Left ventricle myocardium inferior (tissue), 1 donor: ENCODE measurements at regions not wholly inside any gene's neighbourhood (a gene's known extent, or its start where the extent isn't known, plus 50 kb on each side); places are given as distances from the start of the nearest gene placed in this dataset.

Experiments
- DNase-seq: peaks from one replicate; pipeline ENCODE4 v3.0.0-alpha.2; 2020
- H3K27ac ChIP-seq: fragments of 200-600 bp; replicated peaks from 2 replicates; pipeline ENCODE4 v1.8.0; 2021
- H3K27me3 ChIP-seq: fragments of 200-600 bp; 2 replicates; pipeline ENCODE4 v1.8.0; 2021; ENCODE audit warnings: low read depth
- H3K36me3 ChIP-seq: fragments of 200-600 bp; 2 replicates; pipeline ENCODE4 v1.8.0; 2021
- H3K4me1 ChIP-seq: fragments of 200-600 bp; 2 replicates; pipeline ENCODE4 v1.8.0; 2021
- H3K4me3 ChIP-seq: fragments of 200-600 bp; 2 replicates; pipeline ENCODE4 v1.8.0; 2021; ENCODE audit warnings: mild to moderate bottlenecking, moderate library complexity
- H3K9me3 ChIP-seq: fragments of 200-600 bp; replicated peaks from 2 replicates; pipeline ENCODE4 v1.8.0; 2021
- CTCF ChIP-seq: fragments of 200-600 bp; IDR thresholded peaks from 2 replicates; pipeline ENCODE4 v1.8.0; 2021; ENCODE audit warnings: antibody characterized with exemption, mild to moderate bottlenecking, borderline replicate concordance
- intact Hi-C: fragments of 100-400 bp; cut with micrococcal nuclease; formaldehyde crosslinking; loops from one replicate; pipeline ENCODE4 v1.11.0; 2022
- donor health status: DM: no; HTN: yes; CAD: no; lungs with severe emphysema.

DNA sequence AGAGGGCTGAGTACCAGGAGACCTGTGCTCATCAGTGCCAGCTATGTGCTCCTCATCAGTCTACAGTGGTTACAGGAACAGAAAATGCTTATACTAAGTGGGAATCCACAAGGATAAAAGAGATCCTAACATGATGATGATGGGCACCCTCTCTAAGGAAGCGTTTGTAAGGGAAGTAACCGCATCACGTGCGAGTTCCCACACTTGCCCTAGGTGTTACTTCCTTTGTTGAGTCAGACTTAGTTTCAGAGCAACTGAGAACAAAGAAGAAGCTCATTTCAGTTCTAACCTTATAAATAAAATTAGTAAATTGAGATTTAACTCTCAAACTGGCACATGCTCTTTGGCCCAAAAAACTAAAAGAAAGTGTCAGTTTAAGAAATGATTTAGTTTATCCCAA lies 956.4 kb upstream of the TMEM132C start:
- no peak for TF ChIP-seq CTCF
- Histone ChIP-seq H3K36me3 (no peaks in the 10 kb centered on the region), H3K9me3 (no peaks in the 10 kb centered on the region), H3K4me3 (no peak overlapping the region), H3K27ac (no peak overlapping the region), H3K4me1 (no peaks in the 10 kb centered on the region), H3K27me3 (peaks cover 51% of the 10 kb centered on the region)
- no peak for DNase-seq
- intact Hi-C loops, result no loop called here

- Histone ChIP-seq H3K4me3 (no peak overlapping the region), H3K27me3 (peaks cover 41% of the 10 kb centered on the region), H3K36me3 (no peaks in the 10 kb centered on the region), H3K4me1 (no peaks in the 10 kb centered on the region), H3K27ac (no peak overlapping the region), H3K9me3 (no peaks in the 10 kb centered on the region)
- intact Hi-C loops, result no loop called here
- no peak for DNase-seq
- TF ChIP-seq CTCF, result no peak
Measured at GRCh38 chr12:127311720-127312364, 955.1 kb upstream of the TMEM132C start.

DNA sequence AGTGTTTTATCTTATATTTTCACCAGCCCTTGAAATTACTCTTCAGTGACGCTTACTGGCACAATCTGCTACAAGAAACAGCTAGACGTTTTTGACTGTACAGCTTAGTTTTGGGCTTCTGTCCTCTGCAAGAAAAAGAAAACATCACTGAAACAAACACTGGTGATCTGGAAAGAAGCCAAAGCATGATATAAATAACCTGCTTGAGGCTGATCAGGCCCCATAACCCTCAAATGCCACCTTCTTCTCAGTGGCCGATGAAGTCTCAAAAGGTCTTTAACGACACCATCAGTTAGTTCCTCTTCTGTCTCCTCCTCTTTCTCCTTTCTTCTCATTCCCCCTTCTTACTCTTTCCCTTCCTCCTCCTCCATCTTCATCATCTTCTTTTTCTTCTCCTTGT lies 942.3 kb upstream of the TMEM132C start:
- H3K9me3 ChIP-seq, result no peaks in the 10 kb centered on the region
- H3K27ac ChIP-seq, result no peak overlapping the region
- no peaks in the 10 kb centered on the region for H3K4me1 ChIP-seq
- H3K4me3 ChIP-seq, result no peak overlapping the region
- H3K36me3 ChIP-seq, result no peaks in the 10 kb centered on the region
- H3K27me3 ChIP-seq, result peaks cover 5% of the 10 kb centered on the region
- intact Hi-C loops, result no loop called here
- no peak for DNase-seq
- no peak for TF ChIP-seq CTCF

DNA sequence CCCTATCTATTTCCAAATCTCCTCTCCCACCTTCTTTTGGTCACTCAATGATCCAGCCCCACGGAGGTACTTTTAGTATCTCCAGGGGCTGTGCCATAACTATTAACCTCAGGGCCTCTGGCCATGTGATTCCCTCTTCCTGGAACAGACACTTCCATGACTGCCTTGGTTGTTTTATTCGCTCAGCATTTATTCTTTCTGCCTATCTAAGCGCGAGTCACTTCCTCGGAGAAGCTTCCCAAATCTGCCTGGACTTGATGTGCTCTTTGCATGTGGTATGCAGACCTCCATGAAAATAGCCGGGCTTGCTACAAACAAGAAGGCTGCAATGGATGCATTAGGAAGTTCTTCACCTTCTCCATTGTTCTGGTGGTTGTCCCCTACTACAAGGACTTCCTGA lies 939.0 kb upstream of the TMEM132C start:
- Histone ChIP-seq H3K4me3 (no peak overlapping the region), H3K9me3 (no peaks in the 10 kb centered on the region), H3K27ac (no peak overlapping the region), H3K27me3 (peaks cover 10% of the 10 kb centered on the region), H3K4me1 (no peaks in the 10 kb centered on the region), H3K36me3 (no peaks in the 10 kb centered on the region)
- intact Hi-C loops, result no loop called here
- no peak for DNase-seq
- no peak for TF ChIP-seq CTCF

DNA sequence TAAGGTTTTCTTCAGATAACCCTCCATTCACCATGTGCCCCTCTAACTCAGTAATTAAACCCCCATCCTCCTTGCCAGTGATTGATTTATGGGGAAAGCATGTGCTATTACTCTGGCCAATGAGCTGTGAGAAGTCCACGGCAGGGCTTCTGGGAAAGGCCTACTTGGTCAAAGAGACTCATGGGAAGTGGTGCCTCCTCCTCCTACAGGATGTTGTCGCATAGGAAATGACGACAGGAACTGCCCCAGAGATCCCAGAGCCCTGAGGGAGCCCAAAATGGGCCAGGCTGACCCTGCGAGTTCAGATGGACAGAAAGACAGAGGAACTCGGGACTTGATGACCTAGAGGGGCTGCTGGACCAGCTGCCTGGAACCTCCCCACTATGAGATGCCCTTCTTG lies 938.1 kb upstream of the TMEM132C start:
- H3K27ac ChIP-seq, result no peak overlapping the region
- H3K4me1 ChIP-seq, result no peaks in the 10 kb centered on the region
- H3K9me3 ChIP-seq, result no peaks in the 10 kb centered on the region
- intact Hi-C loops, result no loop called here
- no peak for TF ChIP-seq CTCF
- H3K4me3 ChIP-seq, result no peak overlapping the region
- no peaks in the 10 kb centered on the region for H3K36me3 ChIP-seq
- H3K27me3 ChIP-seq, result peaks cover 18% of the 10 kb centered on the region
- DNase-seq, result no peak

- Histone ChIP-seq H3K9me3 (no peaks in the 10 kb centered on the region), H3K4me1 (no peaks in the 10 kb centered on the region), H3K27ac (no peak overlapping the region), H3K27me3 (peaks cover 50% of the 10 kb centered on the region), H3K4me3 (no peak overlapping the region), H3K36me3 (no peaks in the 10 kb centered on the region)
- no peak for TF ChIP-seq CTCF
- intact Hi-C loops, result no loop called here
- no peak for DNase-seq
Measured at GRCh38 chr12:127334365-127334764, 932.6 kb upstream of the TMEM132C start.
